ENCODE measurements at regions not wholly inside any gene's neighbourhood (a gene's known extent, or its start where the extent isn't known, plus 50 kb on each side); places are given as distances from the start of the nearest gene placed in this dataset.

DNA sequence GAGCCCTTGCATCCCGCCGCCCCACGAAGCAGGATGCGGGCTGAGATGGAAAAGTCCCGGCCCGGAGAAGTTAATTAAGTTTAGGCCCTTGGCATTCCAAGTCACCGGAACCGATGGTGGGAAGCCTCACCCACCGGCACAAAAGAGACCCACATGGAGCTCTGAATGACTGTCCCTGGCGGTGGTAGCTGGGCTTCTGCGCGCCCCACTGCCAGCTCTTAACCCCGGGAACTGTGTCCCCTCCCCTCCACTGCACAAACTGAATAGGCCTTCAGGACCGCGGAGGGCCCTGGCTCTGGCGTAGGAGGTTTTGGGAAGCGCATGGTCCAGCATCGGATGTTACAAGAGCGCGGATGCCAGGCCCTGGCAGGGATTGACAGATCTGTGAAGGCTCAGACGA is 291.1 kb upstream of the TUT7 start:
- no peaks in the 10 kb centered on the region for H3F3A ChIP-seq (ENCODE audit: low read length, unreplicated experiment)
- H3K9me3 ChIP-seq (ENCODE audit: low read length): no peaks in the 10 kb centered on the region
- no TSS peak for BruUV-seq (replicated peaks)
- no peak overlapping the region for H3K4me2 ChIP-seq (ENCODE audit: low read length)
- H2AFZ ChIP-seq (ENCODE audit: low read length): no peak overlapping the region
- ChIA-PET POLR2A (ENCODE audit: unreplicated experiment) (no interaction called here), CTCF (no interaction called here)
- TF ChIP-seq, protein P1, sequence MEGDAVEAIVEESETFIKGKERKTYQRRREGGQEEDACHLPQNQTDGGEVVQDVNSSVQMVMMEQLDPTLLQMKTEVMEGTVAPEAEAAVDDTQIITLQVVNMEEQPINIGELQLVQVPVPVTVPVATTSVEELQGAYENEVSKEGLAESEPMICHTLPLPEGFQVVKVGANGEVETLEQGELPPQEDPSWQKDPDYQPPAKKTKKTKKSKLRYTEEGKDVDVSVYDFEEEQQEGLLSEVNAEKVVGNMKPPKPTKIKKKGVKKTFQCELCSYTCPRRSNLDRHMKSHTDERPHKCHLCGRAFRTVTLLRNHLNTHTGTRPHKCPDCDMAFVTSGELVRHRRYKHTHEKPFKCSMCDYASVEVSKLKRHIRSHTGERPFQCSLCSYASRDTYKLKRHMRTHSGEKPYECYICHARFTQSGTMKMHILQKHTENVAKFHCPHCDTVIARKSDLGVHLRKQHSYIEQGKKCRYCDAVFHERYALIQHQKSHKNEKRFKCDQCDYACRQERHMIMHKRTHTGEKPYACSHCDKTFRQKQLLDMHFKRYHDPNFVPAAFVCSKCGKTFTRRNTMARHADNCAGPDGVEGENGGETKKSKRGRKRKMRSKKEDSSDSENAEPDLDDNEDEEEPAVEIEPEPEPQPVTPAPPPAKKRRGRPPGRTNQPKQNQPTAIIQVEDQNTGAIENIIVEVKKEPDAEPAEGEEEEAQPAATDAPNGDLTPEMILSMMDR (conservative IDR thresholded peaks at IDR 0.05; ENCODE audit: low read depth, low read length): no peak
- TF ChIP-seq EZH2 (IDR thresholded peaks at IDR 0.05; ENCODE audit: low read length, unreplicated experiment) (no peak), EZH2phosphoT487 (IDR thresholded peaks at IDR 0.05; ENCODE audit: borderline replicate concordance, low read length) (no peak)
- no peaks in the 10 kb centered on the region for H4K20me1 ChIP-seq (ENCODE audit: low read length)
- no peak overlapping the region for H3K9ac ChIP-seq (ENCODE audit: low read length)
- ATAC-seq (no peak), DNase-seq (no peak)
- H3K4me1 ChIP-seq (ENCODE audit: insufficient read depth, low read length): no peaks in the 10 kb centered on the region
- H3K27me3 ChIP-seq (ENCODE audit: low read length): no peaks in the 10 kb centered on the region
- H3K27ac ChIP-seq (ENCODE audit: low read length): no peak overlapping the region
- intact Hi-C loops (cut with micrococcal nuclease): no loop called here
- no peaks in the 10 kb centered on the region for H3K9me2 ChIP-seq (replicated peaks; ENCODE audit: low read length)
- H3K4me3 ChIP-seq (ENCODE audit: low read length): no peak overlapping the region
- H3K36me3 ChIP-seq (ENCODE audit: low read depth, low read length): no peaks in the 10 kb centered on the region
- no peaks in the 10 kb centered on the region for H3K79me2 ChIP-seq (ENCODE audit: low read length)

DNA sequence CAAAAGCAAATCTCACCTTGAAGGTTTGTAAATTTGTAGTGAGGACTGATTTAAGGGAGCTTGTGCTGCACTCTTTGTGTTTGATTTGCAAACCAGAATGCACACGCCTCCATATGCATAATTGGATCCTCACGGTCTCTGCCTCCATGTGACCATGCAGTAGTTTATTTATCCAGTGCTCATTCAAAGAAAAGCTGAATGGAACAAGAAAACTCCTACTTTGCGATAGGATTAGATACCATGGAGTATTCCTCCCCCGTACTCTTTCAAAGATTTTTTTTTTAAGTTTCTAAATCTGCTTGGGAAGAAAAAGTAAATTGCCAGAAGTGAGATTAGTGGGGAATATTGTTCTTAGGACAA is 290.4 kb upstream of the TUT7 start:
- CTCF ChIA-PET: no interaction called here
- intact Hi-C loops (cut with micrococcal nuclease): no loop called here

DNA sequence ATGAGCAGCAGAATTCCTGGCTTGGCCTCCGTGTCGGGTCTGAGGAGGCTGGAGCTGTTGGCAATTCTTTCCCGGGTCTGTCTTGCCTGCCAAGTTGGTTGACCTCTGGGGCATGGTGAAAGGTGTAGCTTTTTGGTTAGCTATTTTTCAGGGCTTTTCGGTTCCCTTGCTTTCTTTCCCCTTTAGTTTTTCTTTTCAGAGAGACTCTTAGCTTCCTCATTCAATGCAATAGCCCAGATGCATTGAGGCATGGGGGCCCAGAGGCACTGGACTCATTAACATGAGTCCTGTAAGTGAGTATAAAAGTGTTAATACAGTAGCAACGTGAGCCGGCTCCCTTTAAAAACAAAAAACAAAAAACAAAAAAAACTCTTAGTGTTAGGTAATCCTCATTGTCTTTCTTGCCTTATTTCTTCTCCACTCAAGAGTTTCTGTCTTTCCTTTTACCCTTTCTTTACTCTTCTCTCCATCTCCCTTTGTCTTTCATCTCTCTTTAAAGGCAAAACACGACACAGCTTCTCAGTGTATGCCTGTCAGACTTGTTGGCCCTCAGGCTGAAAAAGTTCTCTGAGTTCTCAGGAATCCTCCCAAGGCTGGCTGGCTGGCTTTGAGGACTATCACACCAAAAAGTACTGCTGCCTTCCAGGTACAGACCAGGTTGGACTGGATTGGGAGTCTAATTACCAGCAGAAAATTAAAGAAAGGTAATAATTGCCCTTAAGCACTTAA is 289.9 kb upstream of the TUT7 start:
- Histone ChIP-seq H2AFZ (ENCODE audit: low read length) (no peak overlapping the region), H3K4me2 (ENCODE audit: low read length) (no peak overlapping the region), H3K4me3 (ENCODE audit: low read length) (no peak overlapping the region), H3K27ac (ENCODE audit: low read length) (no peak overlapping the region), H4K20me1 (ENCODE audit: low read length) (no peaks in the 10 kb centered on the region), H3K27me3 (ENCODE audit: low read length) (no peaks in the 10 kb centered on the region), H3F3A (ENCODE audit: low read length, unreplicated experiment) (no peaks in the 10 kb centered on the region), H3K79me2 (ENCODE audit: low read length) (no peaks in the 10 kb centered on the region), H3K36me3 (ENCODE audit: low read depth, low read length) (no peaks in the 10 kb centered on the region), H3K4me1 (ENCODE audit: insufficient read depth, low read length) (no peaks in the 10 kb centered on the region), H3K9me2 (replicated peaks; ENCODE audit: low read length) (no peaks in the 10 kb centered on the region), H3K9me3 (ENCODE audit: low read length) (no peaks in the 10 kb centered on the region), H3K9ac (ENCODE audit: low read length) (no peak overlapping the region)
- ChIA-PET CTCF (no interaction called here), POLR2A (ENCODE audit: unreplicated experiment) (no interaction called here)
- no peak for TF ChIP-seq EZH2 (IDR thresholded peaks at IDR 0.05; ENCODE audit: low read length, unreplicated experiment)
- TF ChIP-seq EZH2phosphoT487 (IDR thresholded peaks at IDR 0.05; ENCODE audit: borderline replicate concordance, low read length): no peak
- DNase-seq: no peak
- intact Hi-C loops (cut with micrococcal nuclease): no loop called here
- no TSS peak for BruUV-seq (replicated peaks)
- ATAC-seq: no peak

More for the DNA sequence above, 290.4 kb upstream of the TUT7 start:
- no peak overlapping the region for H2AFZ ChIP-seq (ENCODE audit: low read length)
- no peak overlapping the region for H3K4me2 ChIP-seq (ENCODE audit: low read length)
- H3K9me3 ChIP-seq (ENCODE audit: low read length): no peaks in the 10 kb centered on the region
- ATAC-seq: no peak
- H3K9ac ChIP-seq (ENCODE audit: low read length): no peak overlapping the region
- no peaks in the 10 kb centered on the region for H3K36me3 ChIP-seq (ENCODE audit: low read depth, low read length)
- no peaks in the 10 kb centered on the region for H4K20me1 ChIP-seq (ENCODE audit: low read length)
- H3K27me3 ChIP-seq (ENCODE audit: low read length): no peaks in the 10 kb centered on the region
- H3K79me2 ChIP-seq (ENCODE audit: low read length): no peaks in the 10 kb centered on the region
- H3K9me2 ChIP-seq (replicated peaks; ENCODE audit: low read length): no peaks in the 10 kb centered on the region
- POLR2A ChIA-PET (ENCODE audit: unreplicated experiment): no interaction called here
- H3K4me3 ChIP-seq (ENCODE audit: low read length): no peak overlapping the region
- BruUV-seq (replicated peaks): no TSS peak
- DNase-seq: no peak
- no peaks in the 10 kb centered on the region for H3K4me1 ChIP-seq (ENCODE audit: insufficient read depth, low read length)
- H3K27ac ChIP-seq (ENCODE audit: low read length): no peak overlapping the region
- no peak for TF ChIP-seq EZH2phosphoT487 (IDR thresholded peaks at IDR 0.05; ENCODE audit: borderline replicate concordance, low read length)
- TF ChIP-seq, protein P1 (conservative IDR thresholded peaks at IDR 0.05; ENCODE audit: low read depth, low read length): no peak
- TF ChIP-seq EZH2 (IDR thresholded peaks at IDR 0.05; ENCODE audit: low read length, unreplicated experiment): no peak
- H3F3A ChIP-seq (ENCODE audit: low read length, unreplicated experiment): no peaks in the 10 kb centered on the region

Data from PC-3 (cell line).